ENCODE measurements at regions not wholly inside any gene's neighbourhood (a gene's known extent, or its start where the extent isn't known, plus 50 kb on each side); places are given as distances from the start of the nearest gene placed in this dataset.

DNA sequence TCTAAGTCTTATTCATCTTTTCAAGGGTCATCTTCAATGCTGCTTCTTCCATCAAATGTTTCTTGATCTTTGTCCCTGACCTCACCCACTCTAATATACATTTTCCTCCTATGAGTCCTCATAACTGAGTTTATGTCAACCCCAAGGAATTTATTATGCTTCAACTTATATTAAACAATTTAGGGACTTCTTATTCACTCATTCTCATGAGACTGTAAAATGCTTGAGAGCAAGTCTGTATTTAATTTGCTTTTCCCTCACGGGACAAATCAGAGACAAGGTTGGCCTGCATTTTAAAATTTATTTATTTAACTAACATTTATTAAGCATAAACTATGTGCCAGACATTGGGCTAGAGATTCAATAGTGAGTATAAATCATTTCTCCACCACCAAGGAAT is 312.0 kb upstream of the NT5E start:
- no peak for TF ChIP-seq EZH2 (IDR thresholded peaks at IDR 0.05; ENCODE audit: borderline replicate concordance, low read length)
- TF ChIP-seq, protein P1, sequence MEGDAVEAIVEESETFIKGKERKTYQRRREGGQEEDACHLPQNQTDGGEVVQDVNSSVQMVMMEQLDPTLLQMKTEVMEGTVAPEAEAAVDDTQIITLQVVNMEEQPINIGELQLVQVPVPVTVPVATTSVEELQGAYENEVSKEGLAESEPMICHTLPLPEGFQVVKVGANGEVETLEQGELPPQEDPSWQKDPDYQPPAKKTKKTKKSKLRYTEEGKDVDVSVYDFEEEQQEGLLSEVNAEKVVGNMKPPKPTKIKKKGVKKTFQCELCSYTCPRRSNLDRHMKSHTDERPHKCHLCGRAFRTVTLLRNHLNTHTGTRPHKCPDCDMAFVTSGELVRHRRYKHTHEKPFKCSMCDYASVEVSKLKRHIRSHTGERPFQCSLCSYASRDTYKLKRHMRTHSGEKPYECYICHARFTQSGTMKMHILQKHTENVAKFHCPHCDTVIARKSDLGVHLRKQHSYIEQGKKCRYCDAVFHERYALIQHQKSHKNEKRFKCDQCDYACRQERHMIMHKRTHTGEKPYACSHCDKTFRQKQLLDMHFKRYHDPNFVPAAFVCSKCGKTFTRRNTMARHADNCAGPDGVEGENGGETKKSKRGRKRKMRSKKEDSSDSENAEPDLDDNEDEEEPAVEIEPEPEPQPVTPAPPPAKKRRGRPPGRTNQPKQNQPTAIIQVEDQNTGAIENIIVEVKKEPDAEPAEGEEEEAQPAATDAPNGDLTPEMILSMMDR (IDR thresholded peaks at IDR 0.05; ENCODE audit: low read length), result no peak
